ENCODE measurements at regions not wholly inside any gene's neighbourhood (a gene's known extent, or its start where the extent isn't known, plus 50 kb on each side); places are given as distances from the start of the nearest gene placed in this dataset.

DNA sequence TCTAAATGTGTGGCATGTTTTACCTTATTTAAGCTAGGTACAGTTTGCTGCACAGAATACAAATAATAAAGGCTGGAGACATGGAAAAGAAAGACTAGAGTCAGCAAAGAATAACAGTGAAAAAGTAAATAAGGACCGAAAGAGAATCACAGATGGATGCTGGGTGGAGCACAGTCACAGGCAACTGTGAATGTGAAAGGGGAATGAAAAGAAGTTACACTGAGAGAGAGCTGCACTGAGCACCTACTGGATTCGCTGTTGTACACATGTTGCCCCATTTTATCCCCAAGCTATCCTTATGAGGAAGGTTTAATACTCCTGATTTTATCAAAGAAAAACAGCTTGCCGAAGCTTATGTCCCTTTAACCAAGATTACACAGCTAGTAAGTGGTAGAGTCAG, 165.4 kb upstream of the RGMB start:
- DNase-seq (ENCODE audit: low spot score) = no peak

DNA sequence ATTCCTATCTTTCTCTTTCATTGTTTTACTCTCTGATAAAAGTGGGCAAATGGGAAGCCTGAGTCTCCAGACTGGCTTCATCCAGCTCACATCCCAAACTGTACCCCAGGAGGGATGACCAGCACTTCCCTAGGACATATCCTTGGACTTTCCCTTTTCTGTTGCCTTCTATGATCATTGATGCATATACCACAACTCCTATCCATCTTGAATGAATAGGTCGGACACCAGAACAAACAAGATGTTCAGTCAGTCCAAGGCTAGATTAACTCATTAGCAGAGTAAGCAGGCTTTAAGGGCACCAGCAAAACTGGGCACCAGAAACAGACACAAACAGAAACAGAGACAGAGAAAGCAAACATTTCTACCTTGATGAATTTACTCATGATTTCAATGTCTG, 159.1 kb upstream of the RGMB start:
- no peak for DNase-seq (ENCODE audit: low spot score)

DNA sequence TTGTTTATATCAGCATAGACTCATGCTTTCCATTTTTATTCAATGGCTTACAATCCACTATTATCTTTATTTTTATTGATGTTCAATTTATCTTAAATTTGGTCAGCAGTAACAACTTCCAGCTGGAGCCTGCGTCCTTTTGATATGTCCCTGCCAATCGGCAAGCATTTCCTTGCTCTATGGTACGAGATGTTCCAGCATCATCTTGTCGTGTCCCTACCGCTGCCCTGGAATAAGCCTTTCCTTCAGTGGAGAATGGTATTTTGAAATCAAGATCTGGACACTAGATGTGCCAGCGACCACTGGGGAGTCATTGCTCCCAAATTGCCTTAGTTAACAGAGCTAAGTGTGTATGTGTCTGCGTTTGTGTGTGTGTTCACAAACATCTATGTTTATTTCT, 151.6 kb upstream of the RGMB start:
- no peak for DNase-seq (ENCODE audit: low spot score)

DNA sequence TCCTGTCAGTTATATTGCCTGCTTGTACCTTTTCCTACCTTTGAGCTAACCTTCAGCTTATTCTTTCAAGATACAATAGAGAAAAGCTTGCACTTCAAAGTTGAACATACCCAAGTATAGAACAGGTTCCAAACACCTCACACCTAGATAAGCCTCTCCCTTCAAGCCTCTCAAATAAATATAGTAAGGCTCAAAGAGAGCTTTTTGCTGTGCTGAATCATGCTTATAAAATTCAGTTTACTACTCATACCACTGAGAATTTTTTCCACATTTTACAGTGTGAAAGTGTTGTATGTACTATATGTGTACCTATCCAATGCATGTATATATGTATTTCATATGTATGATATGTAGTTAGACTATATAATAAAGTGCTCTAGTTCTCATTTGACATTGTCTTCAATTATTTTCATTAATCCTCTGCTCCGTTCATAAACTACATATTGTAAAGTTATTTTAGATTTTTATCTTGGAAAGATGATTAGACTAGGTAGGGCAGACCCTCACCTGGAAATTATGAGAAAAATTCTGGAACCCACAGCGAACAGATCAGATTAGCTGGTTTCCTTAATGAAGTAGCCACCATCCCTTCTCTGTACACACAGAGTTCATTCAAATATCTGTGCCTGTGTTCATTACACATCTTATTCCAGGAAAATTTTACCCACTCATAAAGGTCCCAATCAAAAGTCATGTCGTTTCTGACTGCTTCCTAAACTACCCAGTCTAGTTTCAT, 149.2 kb upstream of the RGMB start:
- DNase-seq (ENCODE audit: low spot score) = no peak

DNA sequence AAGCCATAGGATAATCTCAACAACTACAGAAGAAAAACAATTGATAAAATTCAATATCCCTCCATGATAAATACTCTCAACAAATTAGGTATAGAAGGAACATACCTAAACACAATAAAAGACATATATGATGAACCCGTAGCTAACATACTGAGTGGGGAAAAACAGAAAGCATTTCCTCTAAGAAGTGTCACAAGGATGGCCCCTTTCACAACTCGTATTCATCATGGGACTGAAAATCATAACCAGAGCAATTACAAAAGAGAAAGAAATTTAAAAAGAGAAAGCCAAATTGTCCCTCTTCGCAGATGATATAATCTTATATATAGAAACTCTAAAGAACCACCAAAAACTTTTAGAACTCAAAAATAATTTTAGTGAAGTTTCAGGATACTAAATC, 146.3 kb upstream of the RGMB start:
- DNase-seq (ENCODE audit: low spot score) = no peak

DNA sequence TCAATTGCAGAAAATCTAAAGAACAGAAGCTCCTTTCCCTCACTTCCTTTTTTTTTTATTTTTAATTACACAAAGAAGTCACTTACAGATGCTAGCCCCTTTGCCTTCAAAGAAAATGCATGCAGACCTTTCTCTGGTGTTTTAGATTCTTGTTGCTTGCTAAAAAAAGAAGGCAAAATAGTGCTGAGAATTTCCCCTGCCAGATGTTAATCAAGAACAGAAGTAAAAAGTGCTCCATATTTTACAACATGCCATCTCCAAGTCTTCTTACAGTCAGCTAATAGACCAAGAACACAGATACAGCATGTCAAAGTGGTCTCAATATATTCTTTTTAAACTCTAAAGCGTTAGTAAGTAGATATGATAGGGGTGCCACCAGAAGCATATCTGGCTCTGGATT, 142.8 kb upstream of the RGMB start:
- DNase-seq (ENCODE audit: low spot score) = no peak

DNA sequence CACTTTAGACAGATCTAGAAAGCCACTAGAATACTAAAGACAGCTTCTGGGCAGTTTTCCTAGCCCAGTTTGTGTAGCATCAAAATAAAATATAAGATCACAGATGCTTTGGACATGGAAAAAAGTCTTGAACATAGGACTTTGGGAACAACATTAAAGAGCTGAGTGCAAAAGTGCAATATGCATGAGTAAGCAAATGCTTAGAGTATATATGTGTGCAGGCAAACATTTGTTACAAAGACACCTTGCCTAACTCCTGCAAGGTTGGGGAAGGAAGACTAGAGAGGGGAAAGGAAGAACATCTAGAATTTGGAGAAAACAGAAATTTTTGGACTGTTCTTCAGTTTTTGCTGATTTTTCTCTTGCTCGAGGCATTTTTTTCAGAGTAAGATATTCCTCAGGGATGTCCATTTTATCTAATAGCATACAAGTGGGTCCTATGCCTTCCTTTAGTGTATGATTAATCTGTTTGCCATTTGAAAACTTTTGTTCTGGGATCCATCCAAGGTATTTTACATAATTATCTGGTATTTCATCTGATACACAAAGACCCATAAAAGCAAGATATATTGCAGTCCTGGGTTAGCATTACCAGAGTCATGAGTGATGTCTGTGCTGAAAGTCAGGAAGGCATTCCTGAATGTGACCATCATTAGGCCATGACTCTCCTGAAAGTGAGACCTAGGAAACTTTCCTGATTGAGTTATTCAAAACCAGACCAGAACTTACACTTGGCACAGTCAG, 142.0 kb upstream of the RGMB start:
- no peak for DNase-seq (ENCODE audit: low spot score)

DNA sequence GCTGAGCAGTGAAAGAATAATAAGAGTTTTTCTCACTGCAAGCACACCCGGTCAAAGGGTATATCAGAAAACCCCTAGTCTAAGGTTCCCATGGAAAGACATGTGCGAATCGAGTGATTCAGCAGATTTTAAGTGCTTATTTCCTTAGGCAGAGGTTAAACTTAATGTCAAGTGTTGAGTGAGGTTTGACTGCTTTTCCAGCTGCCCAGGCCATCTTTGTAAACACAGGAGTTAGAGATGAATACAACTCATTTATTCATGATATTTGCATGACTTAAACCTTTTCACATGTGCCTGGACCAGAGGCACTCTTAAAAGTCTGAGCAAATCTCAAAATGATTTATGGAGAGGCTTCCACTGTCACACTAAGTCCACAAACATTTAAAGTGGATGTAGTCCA, 137.8 kb upstream of the RGMB start:
- DNase-seq (ENCODE audit: low spot score) = no peak

DNA sequence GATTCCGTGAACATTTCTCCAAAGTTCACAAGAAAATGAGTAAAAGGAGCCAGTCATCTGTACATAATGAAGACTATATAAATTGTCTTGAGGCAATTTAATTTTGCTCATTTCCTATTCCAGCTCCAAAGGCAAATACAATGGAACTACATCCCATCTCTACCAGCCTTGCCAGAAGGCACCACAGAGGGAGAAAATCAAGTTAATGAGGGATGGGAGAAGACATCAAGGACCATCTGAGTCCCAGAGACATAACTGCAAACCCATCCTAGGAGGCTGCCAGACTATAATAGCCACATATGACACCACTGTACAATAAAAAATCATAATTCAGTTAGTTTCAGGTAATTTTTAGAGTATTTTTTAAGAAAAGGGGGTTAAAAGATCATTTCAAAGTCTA, 136.3 kb upstream of the RGMB start:
- DNase-seq (ENCODE audit: low spot score) = no peak

DNA sequence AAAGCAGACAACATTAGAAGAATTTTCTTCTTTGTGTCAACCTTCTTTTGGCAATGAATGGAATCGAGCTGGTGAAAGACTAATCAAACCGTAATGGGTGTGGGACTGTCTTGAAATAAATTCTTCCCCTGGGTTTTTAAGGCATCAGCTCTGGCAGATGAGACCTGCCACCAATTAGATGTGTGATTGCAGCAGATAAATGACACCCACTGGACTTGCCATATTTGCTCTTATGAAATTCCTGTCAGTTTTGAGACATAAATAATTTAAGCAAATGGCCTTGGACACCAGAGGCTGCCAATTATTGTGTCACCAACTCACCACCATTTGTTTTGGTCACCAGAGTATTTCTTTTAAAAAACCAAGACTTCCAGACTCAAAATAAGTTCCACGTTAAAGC, 135.9 kb upstream of the RGMB start:
- DNase-seq (ENCODE audit: low spot score) = no peak

DNA sequence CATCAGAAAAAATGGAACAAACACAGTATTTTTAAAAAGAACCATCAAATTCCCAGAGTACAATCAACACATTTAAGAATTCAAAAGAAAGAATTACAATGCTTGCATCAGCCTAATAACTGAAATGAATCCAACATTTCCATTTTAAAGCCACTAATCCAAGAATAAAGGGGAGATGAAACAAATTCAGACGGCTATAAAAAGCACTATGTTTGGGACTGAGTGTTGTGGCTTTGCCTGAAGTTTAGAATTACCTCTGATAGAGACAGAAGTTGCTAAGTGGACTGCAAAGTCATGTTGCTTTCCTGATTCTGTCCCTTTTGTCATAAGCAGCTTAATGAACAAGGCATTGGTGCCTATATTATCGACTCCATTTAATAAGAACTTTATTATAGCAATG, 135.4 kb upstream of the RGMB start:
- no peak for DNase-seq (ENCODE audit: low spot score)

DNA sequence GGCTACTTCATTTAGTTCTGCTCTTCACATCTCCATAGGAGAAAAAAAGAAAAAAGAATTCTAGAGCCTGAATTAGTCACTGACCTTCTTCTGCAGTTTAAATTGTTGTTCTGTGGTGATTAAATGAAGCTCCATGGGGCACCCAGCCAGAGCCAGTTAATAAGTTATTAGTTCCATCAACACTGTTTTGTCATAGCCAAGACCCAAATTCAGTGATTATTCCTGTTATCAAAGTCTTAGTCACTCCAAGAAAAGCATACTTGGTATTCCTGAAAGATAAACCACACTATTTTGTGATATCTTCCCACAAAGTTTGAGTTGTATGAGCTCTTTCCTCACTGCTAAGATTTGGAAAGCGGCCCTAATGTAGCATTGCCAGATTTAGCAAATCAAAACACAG, 134.8 kb upstream of the RGMB start:
- DNase-seq (ENCODE audit: low spot score) = no peak

DNA sequence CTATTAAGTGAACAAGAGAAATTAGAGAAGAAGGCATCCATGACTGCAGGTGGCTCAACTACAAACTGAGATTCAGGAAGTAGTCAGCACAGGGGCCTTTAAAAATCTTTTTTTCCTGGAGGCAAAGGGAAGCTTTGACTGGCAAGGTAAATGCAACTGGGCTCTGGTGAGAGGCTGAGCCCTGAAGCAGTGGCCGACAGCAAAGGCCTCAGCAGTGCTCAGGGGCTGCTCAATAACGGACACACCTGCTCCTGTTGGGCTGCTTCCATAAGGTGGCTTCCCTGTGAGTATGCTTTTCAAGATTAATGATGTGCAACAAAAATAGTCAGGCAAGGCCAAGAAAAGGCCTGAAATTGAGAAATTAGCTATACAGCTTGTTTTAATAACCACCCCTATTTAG, 134.2 kb upstream of the RGMB start:
- no peak for DNase-seq (ENCODE audit: low spot score)

DNA sequence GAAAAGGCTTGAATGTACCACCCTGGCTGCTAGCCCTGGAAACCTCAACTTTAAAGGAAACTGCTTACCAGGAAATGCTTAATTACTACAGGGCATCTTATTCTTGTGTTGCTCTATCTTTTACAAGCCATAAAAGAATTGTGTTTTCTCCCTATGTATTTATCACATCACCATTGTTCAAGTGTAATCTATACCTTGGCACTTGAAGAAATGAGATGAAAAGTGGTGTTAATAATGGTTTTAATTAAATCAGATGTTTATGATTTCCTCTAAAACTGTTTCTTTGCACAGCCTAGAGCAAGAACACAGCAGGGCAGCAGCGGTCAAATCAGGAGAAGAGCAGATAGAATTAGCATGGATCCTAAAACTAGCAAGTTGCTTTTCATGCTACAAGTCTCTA, 131.8 kb upstream of the RGMB start:
- DNase-seq (ENCODE audit: low spot score) = no peak

DNA sequence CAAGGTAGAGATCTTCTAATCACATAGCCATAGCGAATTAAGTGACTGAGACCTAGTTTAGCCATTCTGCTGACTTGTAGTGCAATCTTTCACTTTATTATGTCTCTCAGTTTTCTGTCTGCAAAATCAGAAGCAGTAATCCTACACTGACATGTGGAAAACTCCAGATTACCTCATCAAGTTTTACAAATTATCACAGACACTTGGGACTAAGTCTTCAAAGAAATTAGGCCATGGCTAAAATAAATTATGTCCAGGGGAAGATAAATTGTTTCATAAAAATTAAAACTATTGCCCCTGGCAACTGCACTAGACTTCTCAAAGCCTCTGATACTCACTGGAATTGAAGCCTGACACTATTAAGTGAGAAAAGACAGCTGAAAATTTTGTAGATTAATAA, 129.9 kb upstream of the RGMB start:
- no peak for DNase-seq (ENCODE audit: low spot score)

DNA sequence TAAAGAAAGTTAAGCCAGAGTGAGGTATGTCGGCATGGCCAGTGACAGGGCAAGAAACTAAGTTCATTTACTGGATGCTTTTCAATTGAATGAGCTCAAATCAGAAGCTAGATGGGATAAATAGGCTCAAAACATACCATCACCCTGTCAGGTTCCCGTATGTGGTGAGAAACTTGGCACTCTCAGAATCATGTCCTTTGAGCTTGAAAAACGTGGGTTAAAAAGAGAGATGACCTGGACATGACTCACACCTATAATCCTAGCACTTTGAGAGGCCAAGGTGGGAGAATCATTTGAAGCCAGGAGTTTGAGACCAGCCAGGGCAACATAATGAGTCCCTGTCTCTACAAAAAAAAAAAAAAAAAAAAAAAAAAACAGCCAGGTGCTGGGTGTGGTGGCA, 121.7 kb upstream of the RGMB start:
- DNase-seq (ENCODE audit: low spot score) = no peak

DNA sequence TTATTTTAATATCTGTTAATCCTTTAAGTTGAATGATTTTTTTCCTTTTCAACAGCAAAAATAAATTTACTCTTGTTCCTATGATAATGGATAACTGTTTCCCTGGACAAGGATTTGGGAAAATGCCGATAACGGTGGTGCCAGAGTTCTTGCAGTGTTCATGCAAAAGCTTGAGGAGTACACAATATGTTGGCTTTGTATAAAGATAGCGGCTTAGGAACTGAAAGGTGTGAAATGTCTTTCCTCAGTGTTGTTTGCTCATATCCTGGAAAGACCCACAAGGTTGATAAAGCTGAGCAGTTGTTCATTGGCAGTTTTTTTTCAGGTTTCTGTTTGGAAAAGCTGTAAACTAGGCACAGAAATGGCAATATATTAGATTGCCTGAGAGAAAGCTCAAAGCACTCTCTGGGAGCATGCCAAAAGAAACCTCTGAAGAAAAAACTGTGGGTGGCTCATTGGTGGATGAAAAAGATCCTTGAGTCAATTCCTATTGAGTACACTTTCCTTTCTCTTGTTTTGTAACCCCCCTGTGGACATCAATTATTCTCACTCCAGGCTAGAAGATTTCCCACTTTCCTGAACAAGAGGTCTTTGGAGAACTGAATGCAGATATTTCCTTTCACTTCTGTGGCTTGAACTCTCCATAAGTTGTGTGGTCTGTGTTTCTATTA, 117.2 kb upstream of the RGMB start:
- DNase-seq (ENCODE audit: low spot score) = no peak

DNA sequence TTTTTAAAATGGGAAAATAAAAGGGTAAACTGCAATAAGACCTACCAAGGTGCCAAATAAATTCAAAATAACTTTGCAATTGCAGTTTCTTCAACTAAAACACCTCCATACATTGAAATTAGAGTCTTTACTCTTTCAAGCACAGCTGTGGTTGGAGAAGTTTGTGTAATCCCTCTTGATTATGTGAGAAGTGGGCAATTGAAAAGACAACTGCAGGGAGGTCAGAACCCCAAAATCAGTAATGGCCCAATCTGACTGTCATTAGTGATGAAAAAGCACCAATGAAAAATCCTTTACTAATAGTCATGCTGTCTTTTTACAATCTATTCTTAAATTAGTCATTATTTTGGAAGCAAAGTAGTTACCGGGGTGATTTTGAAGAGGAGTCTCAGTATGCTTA, 116.7 kb upstream of the RGMB start:
- DNase-seq (ENCODE audit: low spot score) = no peak

DNA sequence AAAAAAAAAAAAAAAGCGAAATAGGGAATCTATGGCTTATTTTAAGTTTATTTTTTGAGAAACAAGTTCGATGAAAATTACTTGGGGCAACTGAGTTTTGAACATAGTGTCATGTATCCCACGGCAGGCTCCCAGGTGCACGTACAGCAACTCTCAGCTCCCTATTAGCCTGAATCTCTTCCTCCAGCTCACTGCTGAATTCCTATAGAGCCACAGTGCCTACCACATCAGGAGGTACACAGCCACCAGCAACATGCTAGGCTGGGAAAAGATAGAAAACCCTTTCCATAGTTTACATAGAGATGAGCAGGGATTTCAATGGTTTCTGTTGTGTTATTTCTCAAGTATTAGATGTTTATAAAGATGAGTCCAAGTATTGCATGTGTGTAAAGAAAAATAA, 115.9 kb upstream of the RGMB start:
- no peak for DNase-seq (ENCODE audit: low spot score)

DNA sequence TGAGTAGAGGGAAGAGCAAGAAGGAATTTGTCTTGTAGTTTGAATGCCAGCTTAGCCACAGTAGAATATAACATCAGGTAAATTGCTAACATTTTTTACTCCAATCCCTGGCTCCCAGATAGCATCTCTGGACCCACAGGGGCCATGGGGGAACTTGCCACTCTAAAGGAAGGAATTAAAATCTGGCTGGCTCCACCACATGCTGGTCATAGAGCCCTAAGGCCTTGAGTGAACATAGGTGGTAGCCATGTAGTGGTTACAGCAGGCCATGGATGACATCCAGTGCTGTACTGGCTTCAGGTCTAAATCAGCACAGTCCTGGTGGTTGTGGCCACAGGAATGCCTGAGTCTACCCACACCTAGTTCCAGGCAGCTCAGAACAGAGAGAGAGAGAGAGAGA, 109.9 kb upstream of the RGMB start:
- no peak for DNase-seq (ENCODE audit: low spot score)

DNA sequence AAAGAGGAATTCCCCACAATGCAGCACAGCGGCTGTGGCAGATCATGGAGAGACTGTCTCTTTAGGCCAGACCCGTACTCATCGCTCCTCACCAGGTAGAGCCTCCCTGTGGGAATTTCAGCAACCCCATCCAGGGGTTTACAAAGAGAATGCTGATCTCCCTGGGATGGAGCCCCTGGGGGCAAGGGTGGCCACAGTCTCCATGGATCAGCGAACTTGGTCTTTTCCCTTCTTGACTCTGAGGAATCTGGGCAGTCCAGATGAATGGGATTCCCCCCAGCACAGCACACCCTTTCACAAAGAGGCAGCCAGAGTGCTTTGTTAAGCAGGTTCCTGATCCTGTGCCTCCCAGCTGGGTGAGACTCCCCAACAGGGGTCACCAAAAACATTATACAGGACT, 108.7 kb upstream of the RGMB start:
- no peak for DNase-seq (ENCODE audit: low spot score)

DNA sequence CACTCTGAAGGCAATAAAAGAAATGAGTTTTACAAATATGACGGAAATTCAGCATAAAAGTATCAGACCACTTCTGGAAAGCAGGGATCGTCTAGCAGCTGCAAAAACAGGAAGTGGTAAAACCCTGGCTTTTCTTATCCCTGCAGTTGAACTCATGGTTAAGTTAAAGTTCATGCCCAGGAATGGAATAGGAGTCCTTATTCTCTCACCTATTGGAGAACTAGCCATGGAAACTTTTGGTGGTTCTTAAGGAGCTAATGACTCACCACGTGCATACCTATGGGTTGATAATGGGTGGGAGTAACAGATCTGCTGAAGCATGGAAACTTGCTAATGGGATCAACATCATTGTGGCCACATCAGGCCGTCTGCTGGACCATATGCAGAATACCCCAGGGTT, 93.5 kb upstream of the RGMB start:
- no peak for DNase-seq (ENCODE audit: low spot score)

DNA sequence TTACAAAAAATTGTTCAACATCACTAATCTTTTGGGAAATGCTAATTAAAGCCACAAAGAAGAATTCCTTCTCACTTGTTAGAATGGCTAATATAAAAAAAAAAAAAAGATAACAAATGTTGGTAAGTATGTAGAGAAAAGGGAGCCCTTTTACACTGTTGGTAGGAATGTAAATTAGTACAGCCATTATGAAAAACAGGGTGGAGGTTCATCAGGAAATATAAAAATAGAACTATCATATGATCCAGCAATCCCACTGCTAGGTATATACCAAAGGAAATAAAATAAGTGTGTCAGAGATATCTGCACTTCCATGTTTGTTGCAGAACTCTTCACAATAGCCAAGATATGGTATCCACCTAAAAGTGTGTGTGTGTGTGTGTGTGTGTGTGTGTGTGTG, 83.5 kb upstream of the RGMB start:
- no peak for DNase-seq (ENCODE audit: low spot score)

DNA sequence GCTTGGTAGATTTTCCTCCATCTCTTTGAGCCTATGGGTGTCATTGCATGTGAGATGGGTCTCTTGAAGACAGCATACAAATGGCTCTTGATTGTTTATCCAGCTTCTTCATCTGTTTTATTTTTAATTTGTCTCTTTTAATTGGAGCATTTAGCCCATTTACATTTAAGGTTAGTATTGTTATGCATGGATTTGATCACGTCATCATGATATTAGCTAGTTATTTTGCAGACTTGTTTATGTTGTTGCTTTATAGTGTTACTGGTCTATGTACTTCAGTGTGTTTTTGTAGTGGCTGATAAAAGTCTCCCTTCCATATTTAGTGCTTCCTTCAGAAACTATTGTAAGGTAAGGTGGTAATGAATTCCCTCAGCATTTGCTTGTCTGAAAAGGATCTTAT, 78.6 kb upstream of the RGMB start:
- no peak for DNase-seq (ENCODE audit: low spot score)
